GM19240 (cell line): ENCODE measurements at regions not wholly inside any gene's neighbourhood (a gene's known extent, or its start where the extent isn't known, plus 50 kb on each side); places are given as distances from the start of the nearest gene placed in this dataset.

Source experiments
- DNase-seq: peaks from one replicate; pipeline ENCODE4 v3.0.0; 2011; ENCODE audit warnings: low spot score; ENCODE audit not compliant: insufficient read length

- DNase-seq: no peak
Observed at GRCh38 chr17:79522414-79522813, 88.4 kb downstream of the RBFOX3 start.

DNA sequence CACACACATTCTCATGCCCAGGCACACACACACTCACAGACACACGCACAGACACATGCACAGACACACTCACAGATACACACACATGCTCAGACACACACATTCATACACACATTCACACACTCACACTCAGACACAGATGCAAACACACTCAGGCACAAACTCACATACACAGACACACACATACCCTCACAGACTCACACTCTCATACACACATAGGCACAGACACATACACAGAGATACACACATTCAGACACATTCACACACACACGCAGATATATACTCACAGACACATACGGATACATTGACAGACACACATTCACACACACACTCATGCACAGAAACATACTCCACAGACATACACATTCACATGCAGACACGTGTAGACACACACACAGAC lies 89.6 kb downstream of the RBFOX3 start:
- DNase-seq: no peak

DNA sequence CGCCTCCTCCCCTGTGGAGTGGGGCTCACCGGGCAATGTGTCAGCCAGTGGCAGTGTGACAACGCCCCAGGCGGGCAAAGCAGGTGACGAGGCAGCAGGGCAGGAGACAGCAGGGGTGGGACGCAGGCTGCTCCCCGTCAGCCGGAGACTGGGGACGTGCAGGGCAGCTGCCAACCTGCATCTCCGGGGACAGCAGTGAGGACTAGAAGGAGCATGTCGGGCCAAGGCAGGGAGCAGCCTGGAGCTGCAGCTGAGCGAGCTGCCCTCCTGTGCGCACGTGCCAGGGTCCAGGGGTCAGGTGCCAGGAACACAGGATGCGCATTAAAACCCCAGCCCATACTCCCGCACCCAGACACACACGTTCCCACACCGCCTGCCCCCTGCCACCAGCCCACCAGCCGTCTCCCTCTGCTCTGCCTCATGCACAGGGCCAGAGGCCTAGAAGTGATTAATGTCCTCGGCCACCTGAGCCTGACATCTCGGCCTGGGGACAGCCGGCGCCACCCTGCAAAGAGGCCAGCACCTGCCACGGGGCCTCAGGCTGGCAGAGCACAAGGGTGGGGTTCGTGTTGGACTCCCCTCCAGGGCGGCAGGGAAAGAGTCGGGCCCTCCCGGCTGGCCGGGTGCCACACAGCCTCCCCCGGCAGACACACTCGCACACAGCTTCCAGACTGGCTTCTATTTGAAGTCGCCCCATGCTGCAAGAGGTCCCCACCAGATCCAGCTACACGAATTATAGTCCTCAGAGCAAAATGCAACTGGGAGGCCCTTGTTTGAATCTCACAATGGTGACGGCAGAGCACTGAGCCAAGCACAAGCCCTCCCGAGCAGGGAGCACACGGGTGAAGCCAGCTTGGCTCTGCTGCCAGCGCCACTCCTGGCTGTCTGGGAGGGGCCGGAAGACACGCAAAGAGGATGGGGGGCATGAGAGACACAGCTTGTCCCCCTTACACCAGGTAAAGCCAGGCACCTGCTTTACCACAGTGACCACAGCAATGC lies 90.4 kb downstream of the RBFOX3 start:
- no peak for DNase-seq

DNA sequence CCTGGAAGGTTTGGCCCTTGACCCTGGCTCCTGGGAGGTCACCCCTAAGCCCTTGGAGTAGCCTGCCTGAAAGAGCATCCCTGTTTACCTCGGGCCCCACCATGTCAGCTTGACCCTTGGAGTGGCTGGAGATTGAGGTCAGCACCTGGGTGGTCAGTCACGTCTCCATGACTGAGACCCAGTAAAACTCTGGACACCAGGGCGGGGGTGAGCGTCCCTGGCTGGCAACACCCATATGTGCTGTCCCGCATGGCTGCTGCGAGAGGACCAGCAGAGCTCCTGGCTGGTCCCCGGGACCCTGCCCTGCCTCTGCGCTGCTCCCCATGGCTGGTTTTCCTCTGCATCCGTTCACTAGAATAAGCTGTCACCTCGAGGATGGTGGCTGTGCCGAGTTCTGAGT lies 91.2 kb downstream of the RBFOX3 start:
- DNase-seq: no peak

DNA sequence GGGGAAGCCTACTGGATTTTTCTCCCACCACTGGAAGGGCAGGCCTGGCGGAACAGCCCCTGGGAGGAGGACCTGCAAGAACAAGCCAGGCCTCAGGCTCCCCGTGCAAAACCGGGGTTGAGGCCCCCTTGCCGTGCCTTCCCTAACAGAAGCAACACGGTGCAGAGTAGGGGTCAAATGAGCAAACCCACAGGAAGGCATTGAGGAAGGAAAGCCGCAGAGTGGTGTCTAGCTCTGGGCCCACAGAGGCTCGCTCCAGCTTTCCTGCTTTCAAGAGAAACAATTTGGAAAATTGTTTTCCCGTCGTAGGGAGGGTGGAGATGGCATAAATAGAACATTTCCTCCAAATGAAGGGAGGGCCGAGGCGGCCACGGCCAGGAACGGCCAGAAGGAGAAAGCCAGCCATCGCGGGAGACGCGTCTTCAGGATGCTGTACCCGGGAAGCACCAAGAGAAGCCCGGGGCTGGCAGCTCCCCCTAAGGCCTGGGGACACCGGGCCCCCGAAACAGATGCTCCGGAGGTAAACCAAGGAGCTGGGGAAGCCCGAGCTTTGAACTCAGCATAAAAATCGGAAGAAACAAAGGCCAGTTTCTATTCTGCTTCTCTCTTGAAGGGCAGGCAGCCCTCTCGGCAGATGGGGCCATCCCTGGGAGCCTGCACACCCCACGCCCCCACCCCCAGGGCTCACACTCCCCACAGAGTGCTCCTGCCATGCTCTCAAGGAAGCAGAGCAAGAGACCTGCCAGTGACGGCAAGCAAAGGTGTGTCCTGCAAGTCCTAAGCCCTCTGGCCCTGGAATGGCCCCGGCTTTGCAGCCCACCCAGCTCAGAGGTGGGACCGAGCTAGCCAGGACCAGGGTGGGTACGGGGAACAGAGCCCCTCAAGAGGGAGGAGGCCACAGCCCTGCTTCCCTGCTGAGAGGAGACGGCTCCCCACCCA lies 92.0 kb downstream of the RBFOX3 start:
- DNase-seq: no peak

DNA sequence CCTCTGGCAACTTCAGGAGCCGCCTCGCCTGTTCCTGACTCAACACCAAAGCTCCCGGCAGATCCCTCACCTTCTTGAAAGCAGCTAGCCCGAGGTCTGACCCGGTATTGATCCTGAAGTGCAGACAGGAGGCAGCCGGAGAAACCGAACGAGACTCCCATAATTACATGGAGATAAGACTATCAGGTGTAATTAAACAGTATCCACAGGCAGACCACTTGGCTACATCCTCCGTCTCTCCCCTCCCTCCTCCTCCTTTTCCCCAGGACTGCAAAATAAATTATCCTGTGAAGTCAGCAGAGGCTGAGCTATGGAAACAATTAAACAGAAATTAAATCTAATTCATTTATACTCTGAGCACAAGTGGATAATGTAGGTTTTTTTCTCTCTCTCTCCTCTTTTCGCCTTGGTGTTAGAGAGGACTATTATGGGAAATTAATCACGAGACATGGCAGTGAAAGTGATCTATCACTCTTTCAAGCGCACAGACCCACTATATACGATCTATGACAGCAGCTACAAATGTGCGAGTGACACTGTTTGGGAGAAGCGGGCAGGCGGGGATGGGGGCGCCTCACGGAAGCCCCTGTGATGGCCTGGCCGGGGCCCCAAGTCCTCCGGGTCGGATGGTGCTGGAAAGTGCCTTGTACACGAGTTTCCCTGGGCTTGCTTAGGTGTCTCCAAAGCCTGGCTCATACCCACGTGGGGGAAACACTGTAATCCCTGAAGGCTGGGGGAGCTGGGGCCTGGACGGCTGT lies 92.8 kb downstream of the RBFOX3 start:
- DNase-seq: no peak

GRCh38 chr17:79515646-79516571 lies 94.9 kb downstream of the RBFOX3 start:
- DNase-seq: no peak

DNA sequence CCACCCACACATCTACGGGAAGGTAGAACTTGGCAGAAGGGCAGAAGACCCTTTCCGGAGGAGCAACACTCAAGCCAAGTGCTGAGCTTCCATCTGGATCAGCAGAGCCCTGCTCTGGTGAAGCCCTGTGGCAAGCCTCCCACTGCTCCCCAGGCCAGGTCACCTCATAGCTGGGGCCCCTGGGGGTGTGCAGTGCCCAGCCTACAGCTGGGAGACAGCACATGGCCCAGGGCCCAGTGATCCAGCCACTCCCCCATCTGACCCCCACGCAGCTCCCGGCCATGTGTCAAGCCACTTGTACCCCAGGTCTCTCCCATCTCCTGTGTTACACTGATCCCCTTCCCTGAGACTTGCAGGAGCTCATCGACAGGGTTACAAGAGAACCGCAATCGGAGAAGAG lies 95.7 kb downstream of the RBFOX3 start:
- DNase-seq: no peak

GRCh38 chr17:79513820-79514535 lies 96.9 kb downstream of the RBFOX3 start:
- no peak for DNase-seq

DNA sequence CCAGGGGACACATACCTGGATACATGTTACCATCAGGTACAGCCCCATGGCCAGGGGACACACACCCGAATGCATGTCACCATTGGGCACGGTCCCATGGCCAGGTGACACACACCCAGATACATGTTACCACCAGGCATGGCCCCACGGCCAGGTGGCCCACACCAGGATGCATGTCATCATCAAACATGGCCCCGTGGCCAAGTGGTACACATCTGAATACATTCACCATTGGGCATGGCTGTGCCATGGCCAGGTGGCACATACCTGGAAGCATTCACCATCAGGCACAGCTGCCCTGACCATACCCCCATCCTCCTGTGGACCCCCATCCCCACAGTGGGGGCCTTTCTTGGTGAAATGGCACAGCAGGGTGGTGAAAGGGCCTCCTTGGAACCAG lies 97.6 kb downstream of the RBFOX3 start:
- DNase-seq: no peak

DNA sequence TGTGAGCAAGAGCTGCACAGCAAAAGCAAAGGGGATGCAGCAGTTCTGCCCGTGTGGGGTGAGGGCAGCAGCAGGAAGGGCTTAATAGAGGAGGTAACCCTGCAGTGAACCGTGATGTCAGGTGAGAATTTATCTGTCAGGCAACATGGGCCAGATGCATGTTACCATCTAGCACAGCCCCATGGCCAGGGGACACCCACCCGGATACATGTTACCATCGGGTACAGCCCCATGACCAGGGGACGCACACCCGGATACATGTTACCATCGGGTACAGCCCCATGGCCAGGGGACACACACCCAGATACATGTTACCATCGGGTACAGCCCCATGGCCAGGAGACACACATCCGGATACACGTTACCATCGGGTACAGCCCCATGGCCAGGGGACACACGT lies 99.4 kb downstream of the RBFOX3 start:
- no peak for DNase-seq

- no peak for DNase-seq
Observed at GRCh38 chr17:79510071-79510470, 100.8 kb downstream of the RBFOX3 start.

DNA sequence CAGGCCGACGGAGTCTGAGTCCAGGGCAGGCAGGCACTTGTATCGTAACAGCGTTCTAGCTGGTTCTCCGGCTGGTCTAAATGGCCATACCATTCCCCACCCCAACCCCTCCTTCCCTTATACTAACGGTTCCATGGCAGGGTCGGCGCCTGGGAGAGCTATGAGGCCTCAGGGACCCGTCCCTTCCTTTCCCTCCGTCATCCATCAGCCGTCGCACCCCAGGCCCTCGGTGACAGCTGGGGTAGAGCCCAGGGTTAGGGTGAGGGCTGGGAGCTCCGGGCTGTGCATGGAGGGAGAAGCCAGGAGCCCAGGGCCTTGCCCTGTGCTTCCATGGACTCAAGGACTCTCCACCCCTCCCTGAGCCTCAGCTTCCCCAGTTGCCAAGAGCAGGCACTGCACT lies 101.4 kb downstream of the RBFOX3 start:
- no peak for DNase-seq

GRCh38 chr17:79509008-79509407 lies 101.8 kb downstream of the RBFOX3 start:
- no peak for DNase-seq

DNA sequence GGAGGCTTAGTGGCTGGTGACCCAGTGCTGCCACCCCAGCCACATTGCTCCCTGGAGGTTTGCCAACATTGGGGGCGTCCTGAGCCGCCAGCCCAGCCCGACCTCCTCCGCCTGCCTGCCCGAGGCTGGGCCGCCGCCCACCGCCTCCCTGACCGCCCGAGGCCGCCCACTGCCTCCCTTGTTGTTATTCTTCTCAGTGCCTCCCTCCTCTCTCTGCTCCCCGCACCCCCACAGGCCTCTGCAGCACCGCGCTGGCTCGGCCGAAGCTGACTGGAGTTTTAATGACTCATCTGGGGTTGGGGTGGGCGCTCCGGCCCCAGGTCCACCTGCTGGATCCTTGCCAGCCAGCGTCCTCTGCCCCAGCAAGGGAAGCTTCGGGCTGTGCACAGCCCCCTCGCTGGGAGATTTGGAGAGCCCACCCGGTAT lies 102.5 kb downstream of the RBFOX3 start:
- DNase-seq: no peak

DNA sequence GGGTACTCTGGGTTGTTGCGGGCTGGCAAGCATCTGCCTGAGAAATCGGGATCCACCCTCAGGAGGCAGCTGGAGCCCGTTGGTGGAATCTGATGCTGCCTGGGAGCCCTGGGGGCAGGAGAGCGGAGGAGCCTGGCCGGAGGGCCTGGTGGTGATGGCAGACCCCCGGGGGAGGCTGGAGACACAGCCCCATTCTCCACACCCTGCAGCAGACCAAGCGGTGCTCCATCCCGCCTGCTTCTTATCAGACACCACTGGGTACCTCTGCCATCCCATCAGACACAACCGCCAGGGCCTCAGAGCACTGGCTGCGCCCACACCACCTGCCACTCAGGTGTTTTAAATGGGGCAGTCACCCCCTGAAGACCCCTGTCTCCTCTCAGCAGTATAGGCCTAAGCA lies 103.9 kb downstream of the RBFOX3 start:
- no peak for DNase-seq

DNA sequence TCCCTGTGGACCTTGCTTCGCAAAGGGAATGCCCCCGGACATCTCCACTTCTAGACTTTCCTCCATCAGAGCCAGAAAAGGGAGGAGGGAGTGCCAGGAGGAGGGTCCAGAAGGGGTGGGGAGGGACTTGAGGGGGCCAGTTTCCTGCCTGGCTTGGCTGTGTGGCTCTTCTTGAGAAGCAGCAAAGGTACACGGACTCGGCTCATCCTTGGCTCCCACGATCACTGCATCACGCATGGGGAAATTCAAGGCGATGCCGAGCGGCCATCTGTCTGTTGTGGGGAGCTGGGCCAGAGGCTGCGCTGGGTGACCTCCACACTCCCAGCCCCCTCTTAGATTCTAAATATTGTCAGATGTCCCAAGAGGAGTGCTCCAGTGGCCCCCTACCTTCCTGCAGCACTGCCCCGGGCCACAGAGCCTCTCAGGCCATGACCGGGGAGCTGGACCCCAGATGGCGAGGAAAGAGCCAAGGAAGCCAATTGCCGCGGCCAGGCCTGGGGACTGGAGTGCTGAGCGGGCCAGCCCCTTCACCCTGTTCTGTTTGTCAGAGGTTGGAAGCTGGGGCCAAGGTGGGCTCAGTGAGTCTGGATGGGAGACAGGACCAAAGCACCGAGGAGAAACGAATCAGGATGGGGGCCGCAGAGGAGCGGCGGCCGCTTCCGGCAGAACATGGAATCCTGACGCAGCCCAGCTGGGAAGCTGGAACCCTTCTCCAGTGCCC lies 104.5 kb downstream of the RBFOX3 start:
- no peak for DNase-seq

DNA sequence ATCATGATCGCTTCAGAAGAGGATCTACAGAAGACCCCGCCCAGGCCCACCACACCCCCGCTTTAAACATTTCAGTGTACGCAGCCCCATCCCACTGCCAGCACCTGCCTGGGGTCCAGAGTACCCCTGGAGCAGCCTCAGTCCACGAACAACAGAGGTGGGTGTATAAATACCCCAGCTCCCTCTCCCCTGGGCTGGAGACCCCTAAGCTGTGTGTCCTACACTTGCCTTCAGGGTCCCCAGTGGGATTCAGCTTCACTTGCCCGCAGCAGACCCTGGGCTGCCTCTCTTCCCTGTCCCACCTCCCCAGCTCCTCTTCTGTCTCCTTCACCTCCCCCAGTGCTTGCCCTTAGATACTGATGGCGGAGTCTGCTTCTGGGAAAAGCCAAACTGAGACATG lies 105.7 kb downstream of the RBFOX3 start:
- DNase-seq: no peak

DNA sequence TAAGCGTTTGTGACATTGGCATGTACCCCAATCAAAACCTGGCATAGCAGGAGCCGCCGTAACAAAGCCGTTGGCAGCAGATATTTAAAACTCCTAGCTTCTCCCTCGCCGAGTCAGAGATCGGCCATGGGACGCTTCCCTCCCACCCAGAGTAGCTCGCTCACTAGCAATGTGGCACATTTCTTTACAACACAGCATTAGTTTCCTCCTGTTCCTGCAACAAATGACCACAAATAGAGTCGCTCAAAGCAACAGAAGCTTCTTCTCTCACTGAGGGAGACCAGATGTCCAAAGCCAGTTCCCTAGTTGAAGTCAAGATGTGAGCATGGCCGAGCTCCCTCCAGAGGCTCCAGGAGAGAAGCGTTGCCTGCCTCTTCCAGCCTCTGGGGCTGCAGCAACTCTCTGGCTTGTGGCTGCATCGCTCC lies 106.7 kb downstream of the RBFOX3 start:
- no peak for DNase-seq
